Effector CD4-positive, alpha-beta T cell (primary cell): ENCODE measurements at regions not wholly inside any gene's neighbourhood (a gene's known extent, or its start where the extent isn't known, plus 50 kb on each side); places are given as distances from the start of the nearest gene placed in this dataset.

Source experiments
- DNase-seq: peaks from one replicate; pipeline ENCODE4 v3.0.0-alpha.2; 2020

- no peak for DNase-seq
These were observed 555.3 kb upstream of the CELF2 start for GRCh38 chr10:10462151-10462941.

- DNase-seq, result no peak
These were observed 545.9 kb upstream of the CELF2 start for GRCh38 chr10:10471758-10472157.

GRCh38 chr10:10475812-10476211 lies 541.9 kb upstream of the CELF2 start:
- DNase-seq, result no peak

- no peak for DNase-seq
These were observed 539.8 kb upstream of the CELF2 start for GRCh38 chr10:10477844-10478243.

- DNase-seq, result no peak
These were observed 538.2 kb upstream of the CELF2 start for GRCh38 chr10:10479465-10479864.

GRCh38 chr10:10482613-10483012 lies 535.1 kb upstream of the CELF2 start:
- no peak for DNase-seq

- no peak for DNase-seq
These were observed 528.6 kb upstream of the CELF2 start for GRCh38 chr10:10489076-10489475.

GRCh38 chr10:10489805-10490571 lies 527.7 kb upstream of the CELF2 start:
- no peak for DNase-seq

- DNase-seq, result no peak
These were observed 527.1 kb upstream of the CELF2 start for GRCh38 chr10:10490581-10490980.

GRCh38 chr10:10492420-10492819 lies 525.3 kb upstream of the CELF2 start:
- no peak for DNase-seq

- DNase-seq, result no peak
These were observed 523.8 kb upstream of the CELF2 start for GRCh38 chr10:10493833-10494232.

- no peak for DNase-seq
These were observed 520.4 kb upstream of the CELF2 start for GRCh38 chr10:10497245-10497644.

- no peak for DNase-seq
These were observed 518.9 kb upstream of the CELF2 start for GRCh38 chr10:10498781-10499180.

- DNase-seq, result no peak
These were observed 517.8 kb upstream of the CELF2 start for GRCh38 chr10:10499839-10500238.

GRCh38 chr10:10500937-10501336 lies 516.7 kb upstream of the CELF2 start:
- no peak for DNase-seq

GRCh38 chr10:10503772-10504171 lies 513.9 kb upstream of the CELF2 start:
- no peak for DNase-seq

- no peak for DNase-seq
These were observed 509.5 kb upstream of the CELF2 start for GRCh38 chr10:10508211-10508610.

GRCh38 chr10:10510179-10510578 lies 507.5 kb upstream of the CELF2 start:
- DNase-seq, result no peak

- no peak for DNase-seq
These were observed 504.6 kb upstream of the CELF2 start for GRCh38 chr10:10513067-10513466.

- no peak for DNase-seq
These were observed 503.8 kb upstream of the CELF2 start for GRCh38 chr10:10513898-10514297.

- no peak for DNase-seq
These were observed 502.9 kb upstream of the CELF2 start for GRCh38 chr10:10514797-10515196.

- no peak for DNase-seq
These were observed 502.0 kb upstream of the CELF2 start for GRCh38 chr10:10515479-10516204.

GRCh38 chr10:10516346-10517130 lies 501.1 kb upstream of the CELF2 start:
- no peak for DNase-seq
